Stimulated activated CD4-positive, alpha-beta T cell treated with anti-CD3 and anti-CD28 coated beads, TNF-alpha, amount 100 ng/mL, for 4 hours (primary cell): ENCODE measurements at regions not wholly inside any gene's neighbourhood (a gene's known extent, or its start where the extent isn't known, plus 50 kb on each side); places are given as distances from the start of the nearest gene placed in this dataset.

Experiments
- DNase-seq, 3 experiments: peaks; one replicate each; pipeline ENCODE4 v3.0.0-alpha.2; 2020; ENCODE audit warnings: low read depth in 3 of 3

- no peak for DNase-seq
These were observed 621.4 kb upstream of the PKN2 start for GRCh38 chr1:88062650-88063153.

- no peak for DNase-seq
These were observed 620.5 kb upstream of the PKN2 start for GRCh38 chr1:88063605-88064004.

GRCh38 chr1:88068407-88068960, 615.6 kb upstream of the PKN2 start:
- DNase-seq: no peak

GRCh38 chr1:88070956-88071355, 613.1 kb upstream of the PKN2 start:
- no peak for DNase-seq

DNA sequence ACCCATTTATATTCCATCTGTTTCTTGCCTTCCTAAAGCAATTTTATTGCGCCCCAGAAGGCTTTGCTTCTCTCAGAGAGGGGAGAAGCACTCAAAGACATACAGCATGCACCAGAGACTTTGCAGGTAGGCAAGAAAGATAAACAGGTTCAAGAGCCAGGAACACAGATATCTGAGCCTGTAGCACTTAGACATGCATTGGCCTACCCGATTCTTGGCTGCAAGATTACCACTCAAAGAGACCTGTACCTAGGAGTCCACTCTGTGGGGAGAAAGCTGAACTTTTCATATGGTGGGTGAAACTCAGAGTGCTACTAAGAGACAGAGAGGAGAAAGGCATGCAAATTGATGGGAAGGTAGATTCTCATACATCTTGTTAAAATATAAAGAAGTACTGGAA, 609.4 kb upstream of the PKN2 start:
- no peak for DNase-seq

DNA sequence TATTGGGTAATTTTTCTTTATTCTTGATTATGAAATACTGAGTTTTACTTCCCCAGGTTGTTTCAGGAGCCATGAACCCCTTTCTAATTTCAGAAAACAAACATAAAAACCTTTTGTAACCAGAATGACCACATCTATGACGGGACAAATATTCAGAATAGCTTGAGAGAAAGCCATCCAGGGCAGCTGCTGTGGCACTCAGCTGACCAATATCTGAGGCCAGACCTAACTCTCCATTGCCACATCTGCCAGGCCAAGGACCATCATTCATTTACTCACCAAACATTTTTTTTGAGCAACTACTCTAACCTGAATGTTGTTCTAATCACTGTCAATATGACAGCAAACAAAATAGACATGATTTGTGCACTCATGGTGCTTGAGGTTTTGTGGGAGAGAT, 608.3 kb upstream of the PKN2 start:
- DNase-seq: no peak

DNA sequence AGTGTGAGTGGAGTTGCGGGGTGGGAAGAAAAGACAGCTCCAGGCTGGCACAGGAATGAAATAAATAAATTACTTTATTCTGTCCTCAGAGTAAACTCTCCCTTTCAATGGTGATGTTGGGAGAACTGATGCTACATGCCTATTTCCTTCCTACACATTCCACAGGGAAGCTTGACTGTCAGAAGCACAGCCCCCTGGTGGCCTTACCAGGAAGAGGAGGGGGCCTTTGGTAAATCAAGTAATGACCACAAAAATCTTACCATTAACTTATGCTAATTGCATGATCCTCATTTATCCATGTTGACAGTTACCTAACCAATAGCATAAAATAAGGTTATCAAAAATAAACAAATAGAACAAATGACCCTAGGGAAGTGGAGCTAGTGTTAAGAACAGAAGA, 605.0 kb upstream of the PKN2 start:
- no peak for DNase-seq

GRCh38 chr1:88080875-88081274, 603.2 kb upstream of the PKN2 start:
- DNase-seq: no peak

GRCh38 chr1:88088481-88088880, 595.6 kb upstream of the PKN2 start:
- no peak for DNase-seq

DNA sequence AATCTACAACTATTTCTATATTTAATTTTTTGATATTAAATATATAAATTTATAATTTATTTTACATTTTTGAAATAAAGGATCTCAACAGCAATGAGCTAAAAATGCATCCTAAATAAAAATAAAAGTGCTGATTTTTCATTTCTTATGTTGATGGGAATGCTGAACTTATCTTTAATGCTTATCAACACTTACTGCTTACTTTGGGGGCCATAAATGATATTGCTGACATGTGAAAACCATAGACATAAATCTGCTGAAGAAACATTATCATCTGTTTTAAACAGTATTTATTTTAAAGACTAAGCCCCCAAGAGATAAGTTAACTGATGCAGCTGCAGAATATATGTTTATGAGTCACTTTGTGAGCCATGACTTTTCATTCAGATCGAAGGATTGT, 594.1 kb upstream of the PKN2 start:
- DNase-seq: no peak

DNA sequence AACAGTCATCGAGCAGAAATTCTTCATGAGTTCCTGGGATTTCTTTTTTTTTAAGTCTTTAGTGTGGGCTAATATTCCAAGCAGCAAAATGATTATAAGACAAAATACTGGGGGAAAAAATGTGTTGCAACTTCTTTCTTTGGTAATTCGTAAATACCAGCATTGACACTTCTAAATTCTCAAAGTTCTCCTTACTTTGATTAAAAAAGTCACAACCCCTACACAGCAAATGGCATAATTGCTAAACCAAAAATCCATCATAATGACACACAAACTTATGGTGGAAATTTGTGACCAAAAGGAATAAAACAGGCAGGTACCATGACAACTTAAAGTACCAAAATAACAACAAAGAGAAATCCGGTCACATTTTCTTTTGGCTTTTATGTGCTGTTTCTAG, 585.2 kb upstream of the PKN2 start:
- no peak for DNase-seq

DNA sequence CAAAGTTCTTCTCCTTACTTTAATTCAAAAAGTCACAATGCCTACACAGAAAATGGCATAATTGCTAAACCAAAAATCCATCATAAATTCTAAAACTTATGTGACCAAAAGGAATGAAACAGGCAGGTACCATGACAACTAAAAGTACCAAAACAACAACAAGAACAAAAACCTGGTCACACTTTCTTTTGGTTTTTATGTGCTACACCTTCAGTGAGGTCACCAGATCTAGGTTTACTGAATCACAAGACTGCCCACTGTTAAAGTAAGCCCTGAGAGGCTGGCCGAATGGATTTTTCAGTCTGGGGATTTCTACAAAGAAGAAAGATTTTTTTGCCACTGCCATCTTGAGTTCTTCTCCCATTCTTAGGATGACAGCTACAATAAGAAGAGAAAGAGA, 583.0 kb upstream of the PKN2 start:
- no peak for DNase-seq

GRCh38 chr1:88104236-88104635, 579.8 kb upstream of the PKN2 start:
- DNase-seq: no peak

DNA sequence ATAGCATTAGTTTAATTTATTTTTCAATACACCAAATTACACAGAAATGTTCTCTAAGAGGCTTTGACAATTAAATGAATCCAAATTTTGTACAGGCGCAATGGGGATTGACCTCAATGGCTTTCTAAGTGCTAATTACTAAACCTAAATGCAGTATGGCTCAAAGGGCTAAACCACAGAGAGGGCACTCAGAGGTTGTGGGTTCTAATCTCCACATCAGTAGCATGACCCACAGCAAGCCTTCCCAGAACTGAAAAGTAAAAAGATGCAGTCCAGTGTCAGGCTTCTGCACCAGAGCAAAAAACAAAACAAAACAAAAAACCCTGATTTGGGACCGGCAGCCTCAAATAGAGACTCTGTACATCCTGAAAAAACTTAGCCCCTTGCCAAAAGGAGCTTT, 579.2 kb upstream of the PKN2 start:
- no peak for DNase-seq

DNA sequence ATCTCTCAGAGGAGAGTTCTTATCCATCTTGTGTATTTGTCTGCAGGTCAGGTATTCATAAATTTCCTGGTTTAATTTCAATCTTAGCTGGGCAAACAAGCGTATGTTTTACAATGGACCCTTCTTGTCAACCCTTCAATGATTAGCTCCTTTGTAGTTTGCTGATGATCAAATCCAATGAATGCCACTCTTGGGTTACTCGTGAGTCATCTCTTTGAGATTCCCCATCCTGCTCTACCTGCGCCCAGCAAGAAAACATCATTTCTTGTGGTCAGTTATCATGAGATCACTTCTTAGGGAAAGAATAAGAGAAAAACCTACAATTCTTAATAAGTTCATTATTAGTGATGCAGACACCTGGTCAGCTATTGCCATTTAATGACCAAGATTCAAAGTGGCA, 572.3 kb upstream of the PKN2 start:
- no peak for DNase-seq

DNA sequence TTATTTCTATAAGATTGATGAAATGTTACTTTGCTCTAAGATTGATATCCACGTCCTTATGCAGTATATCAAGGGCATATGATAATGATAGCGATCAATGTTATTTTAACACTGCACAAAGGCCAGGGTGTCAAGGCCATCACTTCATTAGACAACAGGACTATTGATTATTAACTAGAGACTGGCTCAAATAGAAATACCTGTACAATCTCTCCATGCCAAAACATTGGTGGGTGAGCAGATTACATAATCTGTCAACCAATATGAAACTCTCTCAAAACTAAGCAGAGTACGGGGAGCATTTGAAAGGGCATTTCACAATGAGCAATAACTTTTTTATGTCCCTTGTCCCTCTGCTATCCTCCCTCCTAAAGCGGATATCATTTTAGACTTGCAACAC, 566.5 kb upstream of the PKN2 start:
- no peak for DNase-seq

DNA sequence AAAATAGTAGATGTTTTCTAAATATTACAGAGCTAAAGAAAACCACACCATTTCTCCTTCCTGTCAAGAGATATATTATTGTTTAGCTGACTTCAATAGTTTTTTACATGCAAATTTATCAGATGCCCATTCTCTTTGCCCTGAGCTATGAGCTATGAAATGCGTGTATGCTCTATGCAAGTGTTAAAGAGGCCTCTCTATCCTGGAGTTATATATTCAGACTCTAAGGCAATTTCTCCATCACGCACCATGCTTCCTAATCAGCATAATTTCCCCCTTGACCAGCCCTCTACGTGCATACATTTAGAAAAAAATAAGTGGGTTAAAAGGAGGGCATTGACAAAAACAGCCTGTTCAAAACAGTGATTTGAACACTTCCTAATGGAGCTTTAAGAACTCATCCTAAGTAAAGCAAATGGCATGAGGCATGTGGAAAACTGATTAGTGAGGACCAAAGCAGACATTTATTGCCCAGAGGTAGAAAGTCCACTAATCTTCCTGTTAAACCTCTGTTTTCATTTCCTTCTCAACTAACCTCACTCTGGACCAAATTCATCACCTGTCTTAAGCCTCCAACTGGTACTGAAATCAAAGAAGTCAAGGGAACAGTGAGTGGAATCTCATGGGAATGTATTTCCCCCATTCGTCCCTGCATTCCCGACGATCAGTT, 565.8 kb upstream of the PKN2 start:
- DNase-seq: no peak

DNA sequence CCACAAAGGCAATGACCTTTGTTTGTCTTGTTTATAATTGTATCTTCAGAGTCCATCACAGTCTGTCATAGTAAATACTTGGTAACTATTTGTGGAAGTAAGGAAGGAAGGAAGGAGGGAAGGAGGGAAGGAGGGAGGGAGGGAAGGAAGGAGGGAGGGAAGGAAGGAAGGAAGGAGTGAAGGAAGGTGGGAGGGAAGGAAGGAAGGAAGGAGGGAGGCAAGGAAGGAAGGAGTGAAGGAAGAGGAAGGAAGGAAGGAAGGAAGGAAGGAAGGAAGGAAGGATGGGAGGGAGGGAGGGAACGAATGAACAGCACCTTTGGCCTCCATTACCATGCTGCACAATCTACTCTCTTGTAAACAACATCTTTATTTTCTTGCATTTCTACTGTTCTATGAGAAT, 559.5 kb upstream of the PKN2 start:
- no peak for DNase-seq

- DNase-seq: no peak
These were observed 557.6 kb upstream of the PKN2 start for GRCh38 chr1:88126467-88126866.

DNA sequence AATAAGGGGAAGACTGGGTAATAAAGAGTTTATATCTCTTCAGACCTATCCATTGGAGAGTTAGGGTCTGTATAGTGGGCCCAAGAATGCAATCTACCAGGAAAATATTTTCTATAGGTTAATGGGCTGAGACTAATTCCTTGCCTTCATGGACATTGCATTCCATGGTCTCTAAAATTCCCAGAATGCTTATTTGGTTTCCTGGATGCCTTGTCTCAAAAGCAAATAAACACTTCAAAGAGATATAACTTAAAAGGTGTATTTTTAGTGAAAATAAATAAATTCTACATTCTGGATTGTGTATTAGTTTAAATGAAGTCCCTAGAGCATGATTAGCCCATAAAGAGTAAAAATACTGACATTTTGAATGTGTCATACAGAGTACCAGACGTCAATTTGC, 550.1 kb upstream of the PKN2 start:
- no peak for DNase-seq

DNA sequence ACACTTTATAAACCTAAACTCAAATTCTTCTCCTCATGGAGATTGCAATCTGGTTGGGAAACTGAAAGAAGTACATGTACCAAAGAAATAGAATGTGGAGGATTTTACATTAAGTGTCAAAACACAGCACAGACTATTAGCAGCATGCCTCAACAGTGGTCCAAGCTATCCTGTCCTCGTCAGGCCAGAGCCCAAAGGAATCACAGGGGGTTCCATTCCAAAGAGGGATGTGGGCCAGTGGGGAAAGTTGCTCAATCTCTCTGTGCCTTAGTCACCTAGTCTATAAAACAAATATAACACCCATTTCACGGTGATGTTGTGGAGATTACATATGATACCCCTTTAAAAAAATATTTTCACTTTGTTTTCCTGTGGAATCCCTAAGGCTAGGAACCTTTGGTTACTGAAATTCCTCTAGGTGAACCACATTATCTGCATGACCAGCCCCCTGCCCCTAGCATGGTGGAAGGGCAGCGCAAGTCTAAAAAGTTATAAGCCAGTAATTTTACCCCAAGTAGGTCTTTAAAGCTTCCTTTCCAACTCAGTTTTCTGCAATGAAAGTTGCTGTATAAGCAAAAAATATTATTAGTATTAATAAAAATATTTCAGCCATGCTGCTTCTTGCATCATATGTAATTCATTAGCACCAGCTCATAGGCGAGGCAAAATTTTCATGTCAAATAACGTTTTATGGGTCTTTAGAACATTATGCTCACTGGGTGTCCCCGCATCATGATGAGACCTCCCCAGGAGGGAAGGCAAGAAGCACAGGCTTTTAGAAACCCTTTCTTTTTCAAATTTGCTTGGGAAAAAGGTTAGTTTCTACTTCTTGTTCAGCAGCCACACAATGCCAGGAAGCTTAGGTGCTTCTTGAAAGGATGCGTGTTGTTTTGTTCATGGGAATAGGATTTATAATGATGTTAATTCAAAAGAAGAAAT, 548.8 kb upstream of the PKN2 start:
- DNase-seq: no peak

DNA sequence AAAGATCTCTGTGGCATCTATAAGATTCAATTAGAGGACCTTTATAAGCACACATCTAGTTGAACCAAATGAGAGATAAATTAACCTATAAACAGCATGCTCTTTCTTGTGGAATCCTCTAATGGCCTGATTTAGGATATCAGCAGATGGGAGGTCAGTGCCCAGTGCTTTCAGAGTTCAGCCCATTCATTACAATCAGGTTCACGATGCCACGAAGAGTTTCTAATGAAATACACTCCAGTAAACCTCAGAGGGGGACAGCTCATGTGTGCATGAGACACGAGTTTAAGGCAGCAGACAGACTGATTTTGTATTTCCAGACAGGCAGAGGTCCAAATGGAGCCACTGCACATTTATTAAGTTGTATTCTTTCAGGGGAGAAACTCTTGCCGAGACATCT, 544.4 kb upstream of the PKN2 start:
- DNase-seq: no peak

GRCh38 chr1:88140325-88140724, 543.7 kb upstream of the PKN2 start:
- DNase-seq: no peak
